ENCODE measurements at regions not wholly inside any gene's neighbourhood (a gene's known extent, or its start where the extent isn't known, plus 50 kb on each side); places are given as distances from the start of the nearest gene placed in this dataset.

GRCh38 chr7:89780291-89780690 lies 374.0 kb upstream of the STEAP1 start:
- H3F3A ChIP-seq (ENCODE audit: insufficient read depth), result no peaks in the 10 kb centered on the region

DNA sequence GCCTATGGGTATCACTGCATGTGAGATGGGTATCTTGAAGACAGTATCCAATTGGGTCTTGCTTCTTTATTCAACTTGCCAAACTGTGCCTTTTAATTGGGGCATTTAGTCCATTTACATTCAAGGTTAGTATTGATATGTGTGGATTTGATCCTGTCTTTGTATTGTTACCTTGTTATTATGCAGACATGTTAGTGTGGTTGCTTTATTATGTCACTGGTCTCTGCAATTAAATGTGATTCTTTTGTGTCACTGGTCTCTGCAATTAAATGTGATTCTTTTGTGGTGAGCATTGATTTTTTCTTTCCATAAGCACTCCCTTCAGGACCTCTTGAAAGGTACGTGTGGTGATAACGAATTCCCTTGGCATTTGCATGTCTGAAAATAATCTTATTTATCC lies 357.8 kb upstream of the STEAP1 start:
- Histone ChIP-seq H2AFZ (no peak overlapping the region), H3F3A (ENCODE audit: insufficient read depth) (no peaks in the 10 kb centered on the region), H3K27me3 (replicated peaks; ENCODE audit: insufficient read depth) (no peaks in the 10 kb centered on the region), H4K20me1 (ENCODE audit: insufficient read depth) (no peaks in the 10 kb centered on the region), H3K36me3 (ENCODE audit: low read depth) (no peaks in the 10 kb centered on the region), H3K27ac (no peak overlapping the region), H3K9me2 (ENCODE audit: insufficient read depth) (no peaks in the 10 kb centered on the region), H3K9ac (no peak overlapping the region), H3K4me2 (ENCODE audit: unreplicated experiment) (no peak overlapping the region), H3K79me2 (ENCODE audit: insufficient read depth) (no peaks in the 10 kb centered on the region), H3K4me3 (no peak overlapping the region), H3K9me3 (ENCODE audit: low read depth) (no peaks in the 10 kb centered on the region), H3K4me1 (ENCODE audit: insufficient read depth) (no peaks in the 10 kb centered on the region)
- TF ChIP-seq EZH2 (IDR thresholded peaks at IDR 0.05; ENCODE audit: insufficient read depth, poor library complexity, severe bottlenecking) (no peak), EZH2phosphoT487 (IDR thresholded peaks at IDR 0.05; ENCODE audit: insufficient read depth, low read depth) (no peak)
- in situ Hi-C loops (cut with MboI), result no loop called here
- no peak for DNase-seq
- 51 to 55% methylated on average over 2 of the region's 2 CpGs for WGBS, 2 experiments (ENCODE audit: low coverage in 1 of 2, low lambda C conversion rate in 2 of 2, missing lambda C conversion rate in 2 of 2)

More at GRCh38 chr7:89780291-89780690, 374.0 kb upstream of the STEAP1 start:
- H3K9me3 ChIP-seq (ENCODE audit: low read depth), result no peaks in the 10 kb centered on the region
- no peak overlapping the region for H3K4me2 ChIP-seq (ENCODE audit: unreplicated experiment)
- H3K27me3 ChIP-seq (replicated peaks; ENCODE audit: insufficient read depth), result no peaks in the 10 kb centered on the region
- H3K4me1 ChIP-seq (ENCODE audit: insufficient read depth), result no peaks in the 10 kb centered on the region
- WGBS, 2 experiments (ENCODE audit: low coverage in 1 of 2, low lambda C conversion rate in 2 of 2, missing lambda C conversion rate in 2 of 2), result 28 to 42% methylated on average over 4 of the region's 4 CpGs
- H4K20me1 ChIP-seq (ENCODE audit: insufficient read depth), result no peaks in the 10 kb centered on the region
- TF ChIP-seq EZH2phosphoT487 (IDR thresholded peaks at IDR 0.05; ENCODE audit: insufficient read depth, low read depth) (no peak), EZH2 (IDR thresholded peaks at IDR 0.05; ENCODE audit: insufficient read depth, poor library complexity, severe bottlenecking) (no peak)
- no peak overlapping the region for H3K4me3 ChIP-seq
- DNase-seq, result no peak
- in situ Hi-C loops (cut with MboI), result no loop called here
- H3K9me2 ChIP-seq (ENCODE audit: insufficient read depth), result no peaks in the 10 kb centered on the region
- no peaks in the 10 kb centered on the region for H3K36me3 ChIP-seq (ENCODE audit: low read depth)
- H3K9ac ChIP-seq, result no peak overlapping the region
- no peak overlapping the region for H3K27ac ChIP-seq
- no peak overlapping the region for H2AFZ ChIP-seq
- no peaks in the 10 kb centered on the region for H3K79me2 ChIP-seq (ENCODE audit: insufficient read depth)

DNA sequence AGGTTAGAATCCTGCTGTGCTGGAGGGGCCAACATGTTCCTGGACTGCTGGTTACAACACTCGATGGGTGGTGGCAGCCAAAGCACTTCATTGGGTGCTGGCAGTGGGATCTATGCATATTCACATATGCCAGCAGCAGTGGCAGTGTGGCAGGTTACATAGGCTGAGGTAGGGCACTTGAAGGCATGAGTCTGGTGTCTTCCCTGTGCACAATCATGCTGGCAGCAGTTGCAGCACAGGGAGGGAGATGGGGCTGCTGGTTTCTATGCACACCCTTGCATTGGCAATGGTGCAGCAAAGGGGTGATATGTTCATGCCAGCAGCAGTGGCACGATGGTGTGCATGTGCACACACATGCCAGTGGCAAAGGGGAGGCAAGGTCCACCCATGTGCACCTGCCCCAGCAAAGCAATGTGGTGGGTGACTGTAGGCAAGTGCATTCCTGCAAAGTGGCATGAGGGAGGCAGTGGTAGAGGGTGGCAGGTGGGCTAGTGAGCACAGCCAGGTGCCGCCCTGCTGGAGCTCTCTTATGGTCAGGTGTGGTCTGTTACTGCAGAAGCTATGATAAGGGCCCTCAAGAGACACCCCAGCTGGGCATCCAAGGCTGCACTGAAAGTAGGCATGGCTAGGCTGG lies 356.2 kb upstream of the STEAP1 start:
- no peaks in the 10 kb centered on the region for H3K36me3 ChIP-seq (ENCODE audit: low read depth)
- H3K9me3 ChIP-seq (ENCODE audit: low read depth), result no peaks in the 10 kb centered on the region
- TF ChIP-seq EZH2 (IDR thresholded peaks at IDR 0.05; ENCODE audit: insufficient read depth, poor library complexity, severe bottlenecking) (no peak), EZH2phosphoT487 (IDR thresholded peaks at IDR 0.05; ENCODE audit: insufficient read depth, low read depth) (no peak)
- WGBS, 2 experiments (ENCODE audit: low coverage in 1 of 2, low lambda C conversion rate in 2 of 2, missing lambda C conversion rate in 2 of 2), result 20 to 30% methylated on average over 3 of the region's 3 CpGs
- in situ Hi-C loops (cut with MboI), result no loop called here
- H3K9ac ChIP-seq, result no peak overlapping the region
- no peaks in the 10 kb centered on the region for H3F3A ChIP-seq (ENCODE audit: insufficient read depth)
- H3K4me3 ChIP-seq, result no peak overlapping the region
- no peaks in the 10 kb centered on the region for H3K27me3 ChIP-seq (replicated peaks; ENCODE audit: insufficient read depth)
- H3K9me2 ChIP-seq (ENCODE audit: insufficient read depth), result no peaks in the 10 kb centered on the region
- H3K27ac ChIP-seq, result no peak overlapping the region
- no peaks in the 10 kb centered on the region for H3K79me2 ChIP-seq (ENCODE audit: insufficient read depth)
- no peak overlapping the region for H3K4me2 ChIP-seq (ENCODE audit: unreplicated experiment)
- no peak overlapping the region for H2AFZ ChIP-seq
- no peak for DNase-seq
- no peaks in the 10 kb centered on the region for H4K20me1 ChIP-seq (ENCODE audit: insufficient read depth)
- no peaks in the 10 kb centered on the region for H3K4me1 ChIP-seq (ENCODE audit: insufficient read depth)

GRCh38 chr7:89798599-89798996 lies 355.7 kb upstream of the STEAP1 start:
- no peaks in the 10 kb centered on the region for H3K9me2 ChIP-seq (ENCODE audit: insufficient read depth)
- no peaks in the 10 kb centered on the region for H3K27me3 ChIP-seq (replicated peaks; ENCODE audit: insufficient read depth)
- in situ Hi-C loops (cut with MboI), result no loop called here
- H3K9me3 ChIP-seq (ENCODE audit: low read depth), result no peaks in the 10 kb centered on the region
- no peak overlapping the region for H3K27ac ChIP-seq
- 44 to 84% methylated on average over 2 of the region's 2 CpGs for WGBS, 2 experiments (ENCODE audit: low coverage in 1 of 2, low lambda C conversion rate in 2 of 2, missing lambda C conversion rate in 2 of 2)
- H3K4me2 ChIP-seq (ENCODE audit: unreplicated experiment), result no peak overlapping the region
- H3K36me3 ChIP-seq (ENCODE audit: low read depth), result no peaks in the 10 kb centered on the region
- no peaks in the 10 kb centered on the region for H3F3A ChIP-seq (ENCODE audit: insufficient read depth)
- TF ChIP-seq EZH2 (IDR thresholded peaks at IDR 0.05; ENCODE audit: insufficient read depth, poor library complexity, severe bottlenecking) (no peak), EZH2phosphoT487 (IDR thresholded peaks at IDR 0.05; ENCODE audit: insufficient read depth, low read depth) (no peak)
- DNase-seq, result no peak
- H4K20me1 ChIP-seq (ENCODE audit: insufficient read depth), result no peaks in the 10 kb centered on the region
- H3K9ac ChIP-seq, result no peak overlapping the region
- no peaks in the 10 kb centered on the region for H3K79me2 ChIP-seq (ENCODE audit: insufficient read depth)
- no peaks in the 10 kb centered on the region for H3K4me1 ChIP-seq (ENCODE audit: insufficient read depth)
- H2AFZ ChIP-seq, result no peak overlapping the region
- H3K4me3 ChIP-seq, result no peak overlapping the region

DNA sequence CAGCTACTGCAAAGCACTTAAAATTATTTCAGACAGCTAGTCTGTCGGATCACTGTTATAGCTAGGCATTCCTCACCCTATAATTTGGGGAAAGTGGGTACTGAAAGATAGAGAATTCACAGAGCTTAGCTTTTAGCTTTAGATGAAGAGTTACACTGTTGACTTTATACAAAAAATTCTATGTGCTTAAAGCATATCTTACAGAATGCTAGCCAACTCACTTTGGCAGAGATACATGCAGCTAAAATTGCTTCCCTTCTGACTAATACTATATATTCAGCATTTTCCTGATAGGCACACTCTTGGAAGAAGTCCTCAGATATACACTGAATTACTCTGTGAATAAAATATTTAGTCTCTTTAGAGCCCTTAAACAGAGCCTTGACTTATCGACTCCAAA lies 353.5 kb upstream of the STEAP1 start:
- WGBS, 2 experiments (ENCODE audit: low coverage in 1 of 2, low lambda C conversion rate in 2 of 2, missing lambda C conversion rate in 2 of 2), result 21 to 22% methylated on average over 2 of the region's 2 CpGs
- no peak overlapping the region for H2AFZ ChIP-seq
- H3K9ac ChIP-seq, result no peak overlapping the region
- no peaks in the 10 kb centered on the region for H3K27me3 ChIP-seq (replicated peaks; ENCODE audit: insufficient read depth)
- H3F3A ChIP-seq (ENCODE audit: insufficient read depth), result no peaks in the 10 kb centered on the region
- in situ Hi-C loops (cut with MboI), result no loop called here
- H3K79me2 ChIP-seq (ENCODE audit: insufficient read depth), result no peaks in the 10 kb centered on the region
- H3K9me3 ChIP-seq (ENCODE audit: low read depth), result no peaks in the 10 kb centered on the region
- no peaks in the 10 kb centered on the region for H3K4me1 ChIP-seq (ENCODE audit: insufficient read depth)
- no peaks in the 10 kb centered on the region for H3K9me2 ChIP-seq (ENCODE audit: insufficient read depth)
- no peak for TF ChIP-seq EZH2 (IDR thresholded peaks at IDR 0.05; ENCODE audit: insufficient read depth, poor library complexity, severe bottlenecking)
- TF ChIP-seq EZH2phosphoT487 (IDR thresholded peaks at IDR 0.05; ENCODE audit: insufficient read depth, low read depth), result no peak
- no peak overlapping the region for H3K4me3 ChIP-seq
- DNase-seq, result no peak
- no peaks in the 10 kb centered on the region for H3K36me3 ChIP-seq (ENCODE audit: low read depth)
- no peaks in the 10 kb centered on the region for H4K20me1 ChIP-seq (ENCODE audit: insufficient read depth)
- H3K4me2 ChIP-seq (ENCODE audit: unreplicated experiment), result no peak overlapping the region
- no peak overlapping the region for H3K27ac ChIP-seq

Measured in GM23248 (cell line).